Left colon (tissue), 2 donors: ENCODE measurements at regions not wholly inside any gene's neighbourhood (a gene's known extent, or its start where the extent isn't known, plus 50 kb on each side); places are given as distances from the start of the nearest gene placed in this dataset.
"Not testable (repeated sequence)": the region's sequence is repeated elsewhere in the genome, so short reads cannot be mapped to it uniquely, and the experiment has no call there.

Experiments used
- ATAC-seq: fragments of 200-7000 bp; cut with Tn5 transposase; one replicate; pipeline ENCODE4 v1.9.1; 2020; ENCODE audit warnings: mild to moderate bottlenecking, moderate library complexity
- DNase-seq, 2 donors: peaks; one replicate each; pipeline ENCODE4 v3.0.0-alpha.2; 2020
- intact Hi-C, 2 donors: fragments of 100-400 bp; cut with DNase I in 1 of 2; cut with micrococcal nuclease in 1 of 2; formaldehyde crosslinking; loops; one replicate each; pipeline versions ENCODE4 v1.11.2 to v1.14.0; 2022; cut with DNase I, micrococcal nuclease
- donor health status: DM: no; HTN: no; CAD: no.
- donor health status: DM: yes; HTN: yes; CAD: no.

- DNase-seq (no peak), ATAC-seq (no peak)
- intact Hi-C loops, result no loop called here
Measured at GRCh38 chr5:154571325-154572035, 93.5 kb upstream of the HAND1 start.

GRCh38 chr5:154570572-154571324 is 92.7 kb upstream of the HAND1 start:
- DNase-seq, result no peak
- intact Hi-C loops, result no loop called here
- no peak for ATAC-seq

GRCh38 chr5:154568589-154568988 is 90.6 kb upstream of the HAND1 start:
- intact Hi-C loops, result no loop called here
- DNase-seq (no peak), ATAC-seq (no peak)

DNA sequence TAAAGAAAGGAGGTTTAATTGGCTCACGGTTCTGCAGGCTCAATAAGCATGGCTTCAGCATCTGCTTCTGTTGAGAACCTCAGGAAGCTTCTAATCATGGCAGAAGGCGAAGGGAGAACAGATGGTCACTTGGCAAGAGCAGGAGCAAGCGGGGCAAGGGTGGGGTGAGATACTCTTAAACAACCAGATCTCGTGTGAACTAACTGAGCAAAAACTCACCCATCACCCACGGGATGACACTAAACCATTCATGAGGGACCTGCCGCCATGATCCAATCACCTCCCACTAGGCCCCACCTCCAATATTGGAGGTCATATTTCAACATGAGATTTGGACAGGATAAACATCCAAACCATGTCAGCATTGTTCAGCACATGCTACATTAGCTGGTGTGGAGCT is 89.1 kb upstream of the HAND1 start:
- intact Hi-C loops, result no loop called here
- no peak for DNase-seq
- ATAC-seq, result no peak

DNA sequence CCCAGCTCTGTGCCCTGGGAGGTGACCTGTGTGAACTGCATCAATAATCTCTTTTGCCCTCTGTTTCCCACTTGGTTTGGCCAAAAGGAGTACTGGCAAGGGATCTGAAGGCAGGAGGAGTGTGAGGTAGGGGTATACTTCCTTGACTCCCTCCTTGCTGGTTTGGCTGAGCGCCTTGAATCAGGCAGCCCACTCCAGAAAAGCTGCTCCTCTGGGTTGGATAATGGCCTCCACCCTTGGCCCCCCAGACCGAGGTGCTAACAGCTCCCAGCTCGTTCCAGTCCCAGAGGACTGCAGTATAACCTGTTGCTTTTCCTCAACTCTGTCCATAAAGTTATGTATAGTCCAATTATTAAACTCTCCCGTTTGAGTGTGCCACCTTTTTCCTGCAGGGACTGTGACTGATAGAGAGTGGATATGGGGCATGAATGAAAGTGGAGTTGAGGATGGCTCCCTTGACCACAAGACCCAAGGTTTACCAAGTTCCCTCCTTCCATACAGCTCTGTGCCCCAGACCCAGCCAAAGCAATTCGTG is 88.2 kb upstream of the HAND1 start:
- ATAC-seq (no peak), DNase-seq (no peak)
- intact Hi-C loops, result no loop called here

DNA sequence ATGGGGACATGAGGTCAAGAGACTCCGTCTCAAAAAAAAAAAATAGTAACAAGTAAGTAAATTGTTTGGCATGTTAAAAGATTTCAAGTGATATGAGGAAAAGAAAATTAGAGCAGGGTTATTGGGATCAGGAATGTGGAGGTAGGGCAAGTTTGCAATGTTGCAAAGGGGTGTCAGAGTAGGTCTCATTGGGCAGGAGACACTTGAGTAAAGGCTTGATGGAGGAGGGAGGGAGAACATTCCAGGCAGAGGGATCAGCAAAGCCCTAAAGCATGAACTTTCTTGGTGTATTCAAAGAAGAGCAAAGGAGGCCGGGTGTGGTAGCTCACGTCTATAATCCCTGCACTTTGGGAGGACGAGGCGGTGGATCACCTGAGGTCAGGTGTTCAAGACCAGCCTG is 87.1 kb upstream of the HAND1 start:
- intact Hi-C loops, result no loop called here
- ATAC-seq, result no peak
- no peak for DNase-seq

DNA sequence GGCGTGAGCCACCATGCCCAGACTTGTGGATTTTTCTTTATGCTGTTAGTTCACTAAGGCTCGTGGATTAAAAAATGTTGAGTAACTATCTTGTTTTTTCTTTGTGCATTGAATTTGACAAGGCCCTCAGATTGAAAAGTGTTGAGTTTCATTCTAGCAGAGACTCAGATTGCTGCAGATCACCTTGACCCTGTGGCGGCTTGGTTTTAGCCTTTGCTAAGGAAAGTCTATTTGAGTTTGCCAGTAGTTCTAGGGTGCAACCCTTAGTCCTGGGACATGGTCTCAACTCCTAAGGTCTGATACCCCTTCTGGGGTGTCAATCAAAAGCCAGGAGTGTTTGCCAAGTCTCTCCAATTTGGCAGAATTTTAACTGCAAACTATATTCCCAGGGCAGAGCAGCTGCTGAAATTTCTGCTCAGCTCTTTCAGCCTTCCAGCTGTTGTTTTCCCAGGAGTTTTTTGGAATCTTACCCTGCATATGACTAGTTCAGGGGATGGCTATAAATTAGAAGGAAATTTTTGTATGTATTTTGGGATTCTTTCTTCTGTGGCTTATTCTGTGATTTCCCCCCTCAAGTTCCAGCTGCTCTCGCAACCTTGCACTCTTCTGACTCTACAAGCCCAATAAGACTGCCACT is 84.3 kb upstream of the HAND1 start:
- no peak for DNase-seq
- intact Hi-C loops, result no loop called here
- ATAC-seq, result no peak

GRCh38 chr5:154559398-154560276 is 81.6 kb upstream of the HAND1 start:
- intact Hi-C loops, result no loop called here
- no peak for DNase-seq

DNA sequence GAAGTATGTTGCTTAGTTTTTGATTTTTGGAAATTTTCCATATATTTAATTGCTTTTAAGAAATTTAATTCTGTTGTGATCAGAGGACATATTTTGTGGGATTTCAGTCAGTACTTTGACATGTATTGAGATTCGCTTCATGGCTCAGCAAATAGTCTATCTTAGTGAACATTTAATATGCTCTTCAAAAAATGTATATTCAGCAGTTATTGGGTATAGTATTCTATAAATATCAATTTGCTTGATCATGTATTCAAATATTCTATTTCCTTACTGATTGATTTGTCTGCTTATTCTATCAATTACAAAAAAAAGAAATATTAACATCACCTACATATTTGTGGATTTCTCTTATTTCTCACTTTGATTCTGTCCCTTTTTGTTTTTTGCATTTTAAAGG is 79.5 kb upstream of the HAND1 start:
- ATAC-seq (no peak), DNase-seq (no peak)
- intact Hi-C loops, result no loop called here

More at GRCh38 chr5:154559398-154560276, 81.6 kb upstream of the HAND1 start:
- ATAC-seq, result no peak

GRCh38 chr5:154547551-154547950 is 69.5 kb upstream of the HAND1 start:
- ATAC-seq (no peak), DNase-seq (no peak)
- intact Hi-C loops, result no loop called here

- no peak for DNase-seq
- no peak for ATAC-seq
- intact Hi-C loops, result no loop called here
Measured at GRCh38 chr5:154546719-154547118, 68.7 kb upstream of the HAND1 start.

DNA sequence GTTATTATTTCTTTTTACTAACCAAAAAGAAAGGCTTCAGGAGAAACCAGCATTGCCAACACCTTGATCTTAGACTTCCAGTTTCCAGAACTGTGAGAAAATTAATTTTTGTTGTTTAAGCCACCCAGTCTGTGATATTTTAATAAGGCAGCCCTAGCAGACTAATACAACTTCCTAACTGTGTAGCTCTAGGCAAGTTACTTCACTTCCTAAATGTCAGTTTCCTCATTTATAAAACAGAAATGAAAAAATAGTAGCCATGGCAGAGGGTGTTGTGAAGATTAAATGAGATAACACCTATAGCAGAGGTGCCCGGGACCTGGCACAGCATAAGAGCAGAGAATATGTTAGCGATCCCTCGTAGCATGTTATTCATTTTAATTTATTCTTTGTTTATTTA is 66.6 kb upstream of the HAND1 start:
- no peak for DNase-seq
- ATAC-seq, result no peak
- intact Hi-C loops, result no loop called here

- ATAC-seq, result no peak
- DNase-seq, result no peak
- intact Hi-C loops, result no loop called here
Measured at GRCh38 chr5:154543380-154543779, 65.4 kb upstream of the HAND1 start.

GRCh38 chr5:154542581-154542980 is 64.6 kb upstream of the HAND1 start:
- intact Hi-C loops, result no loop called here

GRCh38 chr5:154542000-154542399 is 64.0 kb upstream of the HAND1 start:
- DNase-seq (no peak), ATAC-seq (no peak)
- intact Hi-C loops, result no loop called here

More at GRCh38 chr5:154542581-154542980, 64.6 kb upstream of the HAND1 start:
- ATAC-seq (no peak), DNase-seq (no peak)

DNA sequence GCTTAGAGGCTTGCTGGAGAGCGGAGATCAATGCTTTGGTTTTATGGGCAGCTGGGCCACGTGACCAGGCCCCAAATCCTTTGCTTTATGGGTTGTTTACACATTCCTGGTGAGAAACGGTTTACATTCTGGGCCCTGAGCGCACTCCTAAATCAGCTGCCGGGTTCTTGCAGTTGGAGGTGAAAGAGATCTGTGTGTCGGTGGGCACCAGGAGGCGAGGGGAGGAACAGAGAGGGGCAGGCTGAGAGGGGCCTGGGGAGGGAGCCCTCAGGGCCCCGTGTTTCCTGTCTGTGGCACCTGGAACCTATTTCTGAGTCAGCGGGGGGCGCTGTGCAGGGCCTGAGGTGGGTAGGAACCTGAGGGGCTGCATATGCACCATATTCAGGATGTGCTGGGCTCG is 63.5 kb upstream of the HAND1 start:
- DNase-seq (no peak), ATAC-seq (no peak)
- intact Hi-C loops, result no loop called here

DNA sequence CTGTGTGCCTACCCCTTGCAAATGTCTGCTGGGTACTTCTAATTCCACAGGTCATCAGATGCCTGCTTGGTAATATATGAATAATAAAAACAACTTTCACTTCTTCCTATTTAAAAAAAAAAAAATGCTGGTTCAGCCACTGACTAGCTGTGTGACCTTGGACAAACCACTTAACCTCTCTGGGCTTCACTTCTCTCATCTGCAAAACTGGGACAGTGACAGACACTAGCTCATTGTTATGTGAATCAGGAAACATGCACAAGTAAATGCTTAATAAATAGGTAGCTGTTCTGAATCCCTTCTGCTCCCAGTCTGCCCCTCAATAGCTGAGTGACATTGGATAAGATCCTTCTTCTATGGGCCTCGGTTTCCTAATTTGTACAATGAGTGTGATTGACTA is 62.6 kb upstream of the HAND1 start:
- ATAC-seq (no peak), DNase-seq (no peak)
- intact Hi-C loops, result no loop called here

DNA sequence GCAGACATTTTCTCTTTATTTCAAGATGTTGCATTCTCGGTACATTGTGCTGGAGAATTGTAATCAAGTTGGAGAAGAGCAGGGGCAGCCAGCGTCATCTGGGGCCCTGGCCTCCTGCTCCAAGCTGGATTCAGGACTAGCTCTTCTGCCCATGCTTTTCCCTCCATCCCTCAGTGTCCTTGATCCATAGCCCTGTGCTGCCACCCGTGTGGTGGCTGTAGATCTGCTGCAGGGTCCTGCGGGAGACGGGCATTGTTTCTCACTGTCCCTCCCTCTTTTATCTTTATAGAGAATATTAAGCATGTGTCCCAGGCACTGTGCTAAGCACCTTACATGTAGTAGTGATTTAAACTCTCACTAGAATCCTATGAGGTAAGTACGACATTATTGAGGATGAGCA is 60.5 kb upstream of the HAND1 start:
- intact Hi-C loops, result no loop called here
- ATAC-seq (no peak), DNase-seq (no peak)

DNA sequence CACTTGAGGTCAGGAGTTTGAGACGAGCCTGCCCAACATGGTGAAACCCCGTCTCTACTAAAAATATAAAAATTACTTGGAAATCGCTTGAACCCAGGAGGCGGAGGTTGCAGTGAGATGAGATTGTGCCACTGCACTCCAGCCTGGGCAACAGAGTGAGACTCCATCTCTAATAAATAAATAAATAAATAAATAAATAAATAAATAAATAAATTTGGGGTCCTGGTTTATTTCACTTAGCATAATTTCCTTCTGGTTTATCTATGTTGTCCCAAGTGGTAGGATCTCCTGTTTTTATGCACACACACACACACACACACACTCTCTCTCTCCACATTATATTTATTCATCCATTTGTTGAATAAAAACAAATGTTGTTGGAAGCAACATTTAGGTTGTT is 58.4 kb upstream of the HAND1 start:
- ATAC-seq, DNase-seq, intact Hi-C loops: not testable (repeated sequence)
